ENCODE measurements at regions not wholly inside any gene's neighbourhood (a gene's known extent, or its start where the extent isn't known, plus 50 kb on each side); places are given as distances from the start of the nearest gene placed in this dataset.

DNA sequence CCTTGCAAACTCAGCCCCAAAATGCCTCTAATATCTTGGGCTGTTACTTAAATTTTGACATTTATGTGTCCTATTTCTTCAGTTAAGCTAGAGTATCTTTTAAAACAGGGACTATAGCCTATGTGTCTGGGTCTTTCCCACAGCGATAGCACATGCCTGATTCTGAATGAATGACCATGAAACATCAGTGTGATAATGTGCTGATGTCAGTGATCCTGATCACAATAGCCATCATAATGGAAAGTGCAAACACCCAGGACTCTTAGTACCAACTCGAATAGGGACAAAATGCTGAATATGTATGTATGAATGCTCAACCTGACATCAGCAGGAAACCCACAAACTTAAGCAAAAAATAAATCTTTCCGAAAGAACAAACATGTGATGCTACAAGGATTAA is 537.4 kb downstream of the IGSF11 start:
- no CpG with 5 or more reads among the region's 3 CpGs for WGBS (ENCODE audit: extremely low coverage, insufficient coverage, insufficient read length)
- no peak overlapping the region for H4K12ac ChIP-seq (ENCODE audit: low read depth, low read length)
- no peak overlapping the region for H3K23ac ChIP-seq (ENCODE audit: low read length)
- no peak overlapping the region for H3K4me2 ChIP-seq (ENCODE audit: low read length)
- H3K9ac ChIP-seq (ENCODE audit: low read length) = no peak overlapping the region
- no peaks in the 10 kb centered on the region for H3K9me3 ChIP-seq (ENCODE audit: insufficient read depth, low read depth, low read length)
- no peak overlapping the region for H3K27ac ChIP-seq (ENCODE audit: low read depth, low read length)
- H3K79me2 ChIP-seq (ENCODE audit: control insufficient read depth, insufficient read depth, low read length, poor library complexity) = no peaks in the 10 kb centered on the region
- no peak overlapping the region for H2BK120ac ChIP-seq (ENCODE audit: insufficient read depth, low read length, poor library complexity)
- H3K27me3 ChIP-seq (ENCODE audit: insufficient read depth, low read length) = no peaks in the 10 kb centered on the region
- DNase-seq = no peak
- no peaks in the 10 kb centered on the region for H3K36me3 ChIP-seq (ENCODE audit: control insufficient read depth in 1 of 2, insufficient read depth in 2 of 2, low read length in 2 of 2)
- H4K91ac ChIP-seq (ENCODE audit: low read depth, low read length) = no peak overlapping the region
- no peak overlapping the region for H3K4me3 ChIP-seq (ENCODE audit: low read depth, low read length)
- no peak overlapping the region for H4K8ac ChIP-seq (ENCODE audit: low read depth, low read length)
- H3K18ac ChIP-seq (ENCODE audit: low read length) = no peak overlapping the region
- no peaks in the 10 kb centered on the region for H3K4me1 ChIP-seq (ENCODE audit: control insufficient read depth in 1 of 2, insufficient read depth in 2 of 2, low read length in 2 of 2)
- H2BK12ac ChIP-seq (ENCODE audit: low read length) = no peak overlapping the region
- H3K14ac ChIP-seq (ENCODE audit: low read length) = no peak overlapping the region
- no peak overlapping the region for H3K4ac ChIP-seq (ENCODE audit: low read depth, low read length)
- H2AFZ ChIP-seq (ENCODE audit: insufficient read depth, low read length, poor library complexity) = no peak overlapping the region
- no peaks in the 10 kb centered on the region for H3K79me1 ChIP-seq (ENCODE audit: low read length)
- H2AK5ac ChIP-seq (ENCODE audit: low read length) = no peak overlapping the region
- no peak overlapping the region for H2BK5ac ChIP-seq (ENCODE audit: low read depth, low read length, poor library complexity)

DNA sequence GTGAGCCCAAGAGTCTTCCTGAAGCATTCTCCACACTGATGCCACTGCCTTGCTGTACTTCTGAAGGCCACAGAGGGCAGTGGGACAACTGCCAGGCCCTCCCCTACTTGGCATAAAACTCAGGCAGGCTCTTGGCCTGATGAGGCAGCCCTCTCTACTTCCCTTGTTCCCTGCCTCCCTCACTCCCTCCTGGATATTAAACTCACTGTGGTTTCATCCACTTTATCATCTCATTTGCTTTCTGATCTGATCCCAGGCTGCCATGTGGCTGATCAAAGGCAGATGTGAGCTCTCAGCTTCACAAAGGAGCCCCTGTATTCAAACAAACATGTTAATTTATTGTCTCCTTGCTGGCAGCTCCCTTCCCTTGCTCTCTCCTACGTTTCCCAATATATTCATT is 533.5 kb downstream of the IGSF11 start:
- no CpG with 5 or more reads among the region's 1 CpG for WGBS (ENCODE audit: extremely low coverage, insufficient coverage, insufficient read length)
- H3K9ac ChIP-seq (ENCODE audit: low read length) = no peak overlapping the region
- no peaks in the 10 kb centered on the region for H3K9me3 ChIP-seq (ENCODE audit: insufficient read depth, low read depth, low read length)

DNA sequence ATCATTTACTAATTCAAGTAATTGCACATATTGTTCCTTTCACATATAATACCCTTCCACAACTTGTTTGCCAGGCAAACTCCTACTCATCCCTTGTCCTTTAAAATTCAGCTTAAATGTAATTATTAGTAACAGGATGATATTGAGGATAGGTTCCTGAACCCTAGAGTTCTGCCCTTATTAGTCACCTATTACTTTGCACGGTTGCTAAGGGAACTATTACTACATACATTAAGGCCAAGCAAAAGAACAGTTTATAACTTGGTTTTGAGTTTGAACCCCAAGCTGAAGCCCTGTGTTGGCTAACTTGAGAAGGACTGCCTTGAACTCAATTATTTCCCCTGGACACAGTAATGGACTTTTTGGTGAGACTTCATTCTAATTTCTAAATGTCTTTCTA is 529.7 kb downstream of the IGSF11 start:
- WGBS (ENCODE audit: extremely low coverage, insufficient coverage, insufficient read length) = no CpG with 5 or more reads among the region's 1 CpG
- no peak overlapping the region for H3K14ac ChIP-seq (ENCODE audit: low read length)

More for the DNA sequence above, 533.5 kb downstream of the IGSF11 start:
- no peak overlapping the region for H4K8ac ChIP-seq (ENCODE audit: low read depth, low read length)
- no peak overlapping the region for H2BK5ac ChIP-seq (ENCODE audit: low read depth, low read length, poor library complexity)
- H3K79me2 ChIP-seq (ENCODE audit: control insufficient read depth, insufficient read depth, low read length, poor library complexity) = no peaks in the 10 kb centered on the region
- no peak overlapping the region for H3K18ac ChIP-seq (ENCODE audit: low read length)
- H2AK5ac ChIP-seq (ENCODE audit: low read length) = no peak overlapping the region
- peak overlapping the region; percentile 45 for H2AFZ ChIP-seq (ENCODE audit: insufficient read depth, low read length, poor library complexity)
- DNase-seq = no peak
- H2BK120ac ChIP-seq (ENCODE audit: insufficient read depth, low read length, poor library complexity) = no peak overlapping the region
- H3K4me3 ChIP-seq (ENCODE audit: low read depth, low read length) = no peak overlapping the region
- H3K4me1 ChIP-seq (ENCODE audit: control insufficient read depth in 1 of 2, insufficient read depth in 2 of 2, low read length in 2 of 2) = peaks cover 0 to 2% of the 10 kb centered on the region in 2 experiments
- no peak overlapping the region for H3K4me2 ChIP-seq (ENCODE audit: low read length)
- H3K27ac ChIP-seq (ENCODE audit: low read depth, low read length) = no peak overlapping the region
- no peak overlapping the region for H3K14ac ChIP-seq (ENCODE audit: low read length)
- no peaks in the 10 kb centered on the region for H3K27me3 ChIP-seq (ENCODE audit: insufficient read depth, low read length)
- H3K36me3 ChIP-seq (ENCODE audit: control insufficient read depth in 1 of 2, insufficient read depth in 2 of 2, low read length in 2 of 2) = no peaks in the 10 kb centered on the region
- H4K12ac ChIP-seq (ENCODE audit: low read depth, low read length) = no peak overlapping the region
- H3K79me1 ChIP-seq (ENCODE audit: low read length) = no peaks in the 10 kb centered on the region
- H3K23ac ChIP-seq (ENCODE audit: low read length) = no peak overlapping the region
- no peak overlapping the region for H3K4ac ChIP-seq (ENCODE audit: low read depth, low read length)
- no peak overlapping the region for H2BK12ac ChIP-seq (ENCODE audit: low read length)
- no peak overlapping the region for H4K91ac ChIP-seq (ENCODE audit: low read depth, low read length)

DNA sequence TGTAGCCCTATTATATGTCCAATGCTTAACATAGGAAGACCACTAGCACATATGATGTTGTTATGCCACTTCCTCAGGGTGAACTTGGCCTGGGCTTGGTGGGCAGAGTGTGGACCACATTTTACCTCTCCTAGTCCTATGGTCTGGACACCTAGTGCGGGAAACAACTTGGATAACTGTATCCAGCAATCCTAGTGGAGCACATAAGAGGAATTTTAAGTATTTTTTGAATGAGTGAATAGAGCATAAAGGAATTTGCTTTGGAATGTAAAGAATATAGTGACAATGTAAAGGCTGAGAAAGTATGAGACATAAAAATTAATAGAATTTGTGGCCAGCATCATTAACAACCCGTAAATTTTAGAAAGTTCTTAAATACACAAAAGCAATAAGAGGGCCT is 528.9 kb downstream of the IGSF11 start:
- Histone ChIP-seq H2AFZ (ENCODE audit: insufficient read depth, low read length, poor library complexity) (no peak overlapping the region), H2AK5ac (ENCODE audit: low read length) (no peak overlapping the region)

More for the DNA sequence above, 529.7 kb downstream of the IGSF11 start:
- H3K18ac ChIP-seq (ENCODE audit: low read length) = no peak overlapping the region
- H3K79me2 ChIP-seq (ENCODE audit: control insufficient read depth, insufficient read depth, low read length, poor library complexity) = no peaks in the 10 kb centered on the region
- H2AK5ac ChIP-seq (ENCODE audit: low read length) = no peak overlapping the region
- H2BK5ac ChIP-seq (ENCODE audit: low read depth, low read length, poor library complexity) = no peak overlapping the region
- no peaks in the 10 kb centered on the region for H3K36me3 ChIP-seq (ENCODE audit: control insufficient read depth in 1 of 2, insufficient read depth in 2 of 2, low read length in 2 of 2)
- no peak overlapping the region for H3K23ac ChIP-seq (ENCODE audit: low read length)
- H3K9me3 ChIP-seq (ENCODE audit: insufficient read depth, low read depth, low read length) = no peaks in the 10 kb centered on the region
- H3K79me1 ChIP-seq (ENCODE audit: low read length) = no peaks in the 10 kb centered on the region
- no peak overlapping the region for H4K8ac ChIP-seq (ENCODE audit: low read depth, low read length)
- H3K9ac ChIP-seq (ENCODE audit: low read length) = no peak overlapping the region
- H4K12ac ChIP-seq (ENCODE audit: low read depth, low read length) = no peak overlapping the region
- H4K91ac ChIP-seq (ENCODE audit: low read depth, low read length) = no peak overlapping the region
- H3K27me3 ChIP-seq (ENCODE audit: insufficient read depth, low read length) = no peaks in the 10 kb centered on the region
- H3K4me2 ChIP-seq (ENCODE audit: low read length) = no peak overlapping the region
- no peak overlapping the region for H2BK12ac ChIP-seq (ENCODE audit: low read length)
- H3K4ac ChIP-seq (ENCODE audit: low read depth, low read length) = no peak overlapping the region
- no peak overlapping the region for H3K4me3 ChIP-seq (ENCODE audit: low read depth, low read length)
- no peak for DNase-seq
- no peak overlapping the region for H2AFZ ChIP-seq (ENCODE audit: insufficient read depth, low read length, poor library complexity)
- no peak overlapping the region for H2BK120ac ChIP-seq (ENCODE audit: insufficient read depth, low read length, poor library complexity)
- H3K4me1 ChIP-seq (ENCODE audit: control insufficient read depth in 1 of 2, insufficient read depth in 2 of 2, low read length in 2 of 2) = peaks cover 0 to 2% of the 10 kb centered on the region in 2 experiments
- no peak overlapping the region for H3K27ac ChIP-seq (ENCODE audit: low read depth, low read length)

More for the DNA sequence above, 528.9 kb downstream of the IGSF11 start:
- Histone ChIP-seq H3K79me2 (ENCODE audit: control insufficient read depth, insufficient read depth, low read length, poor library complexity) (no peaks in the 10 kb centered on the region), H3K27ac (ENCODE audit: low read depth, low read length) (no peak overlapping the region), H3K14ac (ENCODE audit: low read length) (no peak overlapping the region), H3K9me3 (ENCODE audit: insufficient read depth, low read depth, low read length) (no peaks in the 10 kb centered on the region), H4K8ac (ENCODE audit: low read depth, low read length) (no peak overlapping the region), H2BK120ac (ENCODE audit: insufficient read depth, low read length, poor library complexity) (no peak overlapping the region), H4K12ac (ENCODE audit: low read depth, low read length) (no peak overlapping the region), H3K18ac (ENCODE audit: low read length) (no peak overlapping the region), H3K4ac (ENCODE audit: low read depth, low read length) (no peak overlapping the region), H2BK12ac (ENCODE audit: low read length) (no peak overlapping the region), H2BK5ac (ENCODE audit: low read depth, low read length, poor library complexity) (no peak overlapping the region), H3K9ac (ENCODE audit: low read length) (no peak overlapping the region), H3K4me3 (ENCODE audit: low read depth, low read length) (no peak overlapping the region), H3K4me1 (ENCODE audit: control insufficient read depth in 1 of 2, insufficient read depth in 2 of 2, low read length in 2 of 2) (peaks cover 0 to 2% of the 10 kb centered on the region in 2 experiments), H3K36me3 (ENCODE audit: control insufficient read depth in 1 of 2, insufficient read depth in 2 of 2, low read length in 2 of 2) (no peaks in the 10 kb centered on the region), H4K91ac (ENCODE audit: low read depth, low read length) (no peak overlapping the region), H3K23ac (ENCODE audit: low read length) (no peak overlapping the region), H3K4me2 (ENCODE audit: low read length) (no peak overlapping the region), H3K79me1 (ENCODE audit: low read length) (no peaks in the 10 kb centered on the region), H3K27me3 (ENCODE audit: insufficient read depth, low read length) (no peaks in the 10 kb centered on the region)
- peak in 1 of 2 donors; percentile 49 for DNase-seq
- no CpG with 5 or more reads among the region's 2 CpGs for WGBS (ENCODE audit: extremely low coverage, insufficient coverage, insufficient read length)

Data from trophoblast cell (in vitro differentiated cells and primary cell).